ENCODE measurements at regions not wholly inside any gene's neighbourhood (a gene's known extent, or its start where the extent isn't known, plus 50 kb on each side); places are given as distances from the start of the nearest gene placed in this dataset.

DNA sequence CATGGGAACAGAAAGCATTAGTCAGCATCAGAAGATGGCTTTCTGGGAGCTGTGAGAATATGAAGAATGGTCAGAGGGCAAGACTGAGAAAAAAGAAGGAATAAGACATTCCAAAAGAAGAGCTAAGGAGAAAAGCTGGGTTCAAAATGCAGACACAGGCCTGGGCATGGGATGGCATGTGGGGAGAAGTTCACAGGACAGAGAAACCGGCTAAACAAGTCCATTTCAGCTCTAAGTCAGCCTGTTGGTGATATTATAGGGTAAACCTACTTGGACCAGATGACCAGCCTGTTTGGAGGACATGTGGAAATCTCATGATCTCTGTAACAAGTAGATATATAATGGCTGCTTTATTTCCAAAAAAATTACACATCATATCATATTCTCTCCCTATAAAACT, 91.7 kb upstream of the MEIS1 start:
- TF ChIP-seq, protein P1, sequence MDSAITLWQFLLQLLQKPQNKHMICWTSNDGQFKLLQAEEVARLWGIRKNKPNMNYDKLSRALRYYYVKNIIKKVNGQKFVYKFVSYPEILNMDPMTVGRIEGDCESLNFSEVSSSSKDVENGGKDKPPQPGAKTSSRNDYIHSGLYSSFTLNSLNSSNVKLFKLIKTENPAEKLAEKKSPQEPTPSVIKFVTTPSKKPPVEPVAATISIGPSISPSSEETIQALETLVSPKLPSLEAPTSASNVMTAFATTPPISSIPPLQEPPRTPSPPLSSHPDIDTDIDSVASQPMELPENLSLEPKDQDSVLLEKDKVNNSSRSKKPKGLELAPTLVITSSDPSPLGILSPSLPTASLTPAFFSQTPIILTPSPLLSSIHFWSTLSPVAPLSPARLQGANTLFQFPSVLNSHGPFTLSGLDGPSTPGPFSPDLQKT (IDR thresholded peaks at IDR 0.05; ENCODE audit: borderline replicate concordance, low read depth, low read length), result no peak
- TF ChIP-seq SP2 (tag by site-specific recombination; IDR thresholded peaks at IDR 0.05), result no peak
